GM12878 (cell line): ENCODE measurements at regions not wholly inside any gene's neighbourhood (a gene's known extent, or its start where the extent isn't known, plus 50 kb on each side); places are given as distances from the start of the nearest gene placed in this dataset.

Experiments
- ATAC-seq: fragments of 200-7000 bp; cut with Tn5 transposase; 3 replicates; pipeline ENCODE4 v1.9.1; 2020; ENCODE audit warnings: mild to moderate bottlenecking, moderate library complexity
- BruUV-seq: library from RNA; stranded (reverse); fragments of 400-500 nt; replicated peaks from 2 replicates; lab custom pipeline; 2021; lab: Mats Ljungman, UMichigan
- CTCF ChIA-PET: fragments of 300-600 bp; sonication (Branson Sonifier 250); formaldehyde crosslinking; extraction: SDS; loops from one replicate; lab custom pipeline; 2021; ENCODE audit warnings: inconsistent platforms; lab: Yijun Ruan, JAX
- POLR2A ChIA-PET: fragments of 350-600 bp; formaldehyde crosslinking; extraction: SDS; loops from one replicate; lab custom pipeline; 2021; ENCODE audit warnings: inconsistent platforms; lab: Charles Lee
- RAD21 ChIA-PET: fragments of 300-600 bp; sonication (Branson Sonifier 250); formaldehyde crosslinking; loops from one replicate; lab custom pipeline; 2023; ENCODE audit warnings: antibody characterized with exemption; ENCODE audit not compliant: unreplicated experiment; lab: Charles Lee
- SMC1A ChIA-PET: fragments of 300-600 bp; sonication (Branson Sonifier 250); formaldehyde crosslinking; loops from one replicate; lab custom pipeline; 2023; ENCODE audit not compliant: unreplicated experiment, uncharacterized antibody; lab: Charles Lee
- DNase-seq: peaks from one replicate; pipeline ENCODE4 v3.0.0-alpha.2; 2011; ENCODE audit warnings: low read depth, low spot score
- FAIRE-seq: peaks from 3 replicates; lab custom pipeline; 2011; peaks lifted over from hg19 to GRCh38; lab: Jason Lieb, UNC
- H2AFZ ChIP-seq: 2 replicates; pipeline ENCODE4 v1.6.0; 2011; ENCODE audit warnings: low read depth, low read length, control low read depth; ENCODE audit not compliant: control insufficient read depth
- H3K27ac ChIP-seq: 2 replicates; pipeline ENCODE4 v1.5.1; 2011; ENCODE audit warnings: control low read depth; ENCODE audit not compliant: control insufficient read depth, insufficient read depth
- H3K27me3 ChIP-seq, 2 experiments: replicated peaks in 1 of 2; 2 replicates each; pipeline versions ENCODE4 v1.6.0 to v1.6.1; 2011; ENCODE audit warnings: low read length in 1 of 2; ENCODE audit not compliant: control insufficient read depth in 2 of 2, insufficient read depth in 2 of 2
- H3K36me3 ChIP-seq, 2 experiments: 2 replicates each; pipeline ENCODE4 v1.5.1; 2011; ENCODE audit warnings: low read length in 1 of 2; ENCODE audit not compliant: control insufficient read depth in 2 of 2, insufficient read depth in 2 of 2
- H3K4me1 ChIP-seq: 2 replicates; pipeline ENCODE4 v1.6.1; 2011; ENCODE audit warnings: mild to moderate bottlenecking, low read length, moderate library complexity, mixed read lengths; ENCODE audit not compliant: control insufficient read depth, insufficient read depth
- H3K4me2 ChIP-seq: 2 replicates; pipeline ENCODE4 v1.6.0; 2011; ENCODE audit warnings: control low read depth; ENCODE audit not compliant: control insufficient read depth, insufficient read depth
- H3K4me3 ChIP-seq: fragments of 200-600 bp; sonication (generic); 2 replicates; pipeline ENCODE4 v1.5.1; 2016
- H3K79me2 ChIP-seq: 2 replicates; pipeline ENCODE4 v1.6.0; 2011; ENCODE audit warnings: low read length; ENCODE audit not compliant: control insufficient read depth, insufficient read depth
- H3K9ac ChIP-seq: 2 replicates; pipeline ENCODE4 v1.8.0; 2011; ENCODE audit warnings: low read length, control low read depth, mixed read lengths; ENCODE audit not compliant: control insufficient read depth, insufficient read depth
- H3K9me3 ChIP-seq: replicated peaks from 3 replicates; pipeline ENCODE4 v1.5.1; 2011; ENCODE audit warnings: mild to moderate bottlenecking, low read length; ENCODE audit not compliant: control insufficient read depth, insufficient read depth
- H4K20me1 ChIP-seq: 2 replicates; pipeline ENCODE4 v1.6.0; 2011; ENCODE audit not compliant: control insufficient read depth, insufficient read depth
- CHD4 ChIP-seq: fragments of 200-600 bp; sonication (generic); IDR thresholded peaks from 2 replicates; pipeline ENCODE4 v1.6.1; 2016; ENCODE audit warnings: mild to moderate bottlenecking
- EP300 ChIP-seq, 2 experiments: fragments of 150-350 bp in 1 of 2; IDR thresholded peaks; 2 replicates each; pipeline ENCODE4 v1.6.1; 2011 to 2012; ENCODE audit warnings: low read depth in 2 of 2, low read length in 2 of 2, borderline replicate concordance in 1 of 2, improper control_type of control experiment in 1 of 2, inconsistent platforms in 1 of 2; ENCODE audit not compliant: control insufficient read depth in 1 of 2
- ETV6 ChIP-seq, 2 experiments: fragments of 450-650 bp in 1 of 2; IDR thresholded peaks in 1 of 2; conservative IDR thresholded peaks in 1 of 2; 2 replicates each; pipeline ENCODE4 v1.6.1; 2014; ENCODE audit warnings: antibody characterized with exemption in 1 of 2, borderline replicate concordance in 1 of 2, low read depth in 1 of 2, mild to moderate bottlenecking in 1 of 2, moderate library complexity in 1 of 2
- LARP7 ChIP-seq: fragments of 450-650 bp; IDR thresholded peaks from 2 replicates; pipeline ENCODE4 v1.6.1; 2017; ENCODE audit warnings: mild to moderate bottlenecking
- MEF2A ChIP-seq: IDR thresholded peaks from 2 replicates; pipeline ENCODE4 v1.6.1; 2011; ENCODE audit warnings: low read depth, mild to moderate bottlenecking, low read length, moderate library complexity; ENCODE audit not compliant: insufficient read depth
- RCOR1 ChIP-seq: conservative IDR thresholded peaks from 2 replicates; pipeline ENCODE4 v1.6.1; 2012; ENCODE audit warnings: low read depth, low read length, improper control_type of control experiment
- SPI1 ChIP-seq: IDR thresholded peaks from 2 replicates; pipeline ENCODE4 v1.6.1; 2011; ENCODE audit warnings: low read depth, mild to moderate bottlenecking, low read length, moderate library complexity, borderline replicate concordance; ENCODE audit not compliant: insufficient read depth
- WRNIP1 ChIP-seq: IDR thresholded peaks from 2 replicates; pipeline ENCODE4 v1.6.1; 2011; ENCODE audit warnings: low read depth, low read length, improper control_type of control experiment, borderline replicate concordance
- YBX1 ChIP-seq: fragments of 450-650 bp; IDR thresholded peaks from 2 replicates; pipeline ENCODE4 v1.6.1; 2016; ENCODE audit warnings: antibody characterized with exemption
- WGBS: methylation state at CpG from one replicate; pipeline ENCODE4 v1.1.6; 2016; ENCODE audit warnings: low lambda C conversion rate; ENCODE audit not compliant: insufficient replicate concordance, insufficient coverage; ENCODE audit errors: missing lambda C conversion rate; 5-methylcytosine and 5-hydroxymethylcytosine counted together
- in situ Hi-C: fragments of 300-500 bp; cut with MboI; formaldehyde crosslinking; loops from 9 replicates; pipeline ENCODE4 v1.14.3; 2018; ENCODE audit warnings: mixed read lengths
- intact Hi-C: fragments of 100-400 bp; cut with micrococcal nuclease; formaldehyde crosslinking; loops from one replicate; pipeline ENCODE4 v1.14.2; 2022; ENCODE audit not compliant: unreplicated experiment
- TF ChIP-seq, protein P1 (sequence below): fragments of 450-650 bp; IDR thresholded peaks from 2 replicates; pipeline ENCODE4 v1.6.1; 2017; ENCODE audit warnings: mild to moderate bottlenecking, moderate library complexity

GRCh38 chr3:82791241-82791640 lies 1029.8 kb upstream of the GBE1 start:
- DNase-seq (no peak), ATAC-seq (no peak)
- no peaks in the 10 kb centered on the region for H3K9me3 ChIP-seq
- H2AFZ ChIP-seq, result no peak overlapping the region
- no peaks in the 10 kb centered on the region for H3K36me3 ChIP-seq
- intact Hi-C loops, result no loop called here
- no peaks in the 10 kb centered on the region for H3K27me3 ChIP-seq
- ChIA-PET RAD21 (no interaction called here), CTCF (no interaction called here)
- no peaks in the 10 kb centered on the region for H3K79me2 ChIP-seq
- no peaks in the 10 kb centered on the region for H3K4me1 ChIP-seq
- TF ChIP-seq LARP7 (no peak), ETV6 (conservative IDR thresholded peaks at IDR 0.05 in 1 of 2, IDR thresholded peaks at IDR 0.05 in 1 of 2; ENCODE audit: borderline replicate concordance in 1 of 2, low read depth in 1 of 2) (no peak)
- TF ChIP-seq, all 136 proteins: peak for 0
- H3K4me3 ChIP-seq, result no peak overlapping the region
- WGBS, result 40% methylated on average over 11 of the region's 11 CpGs
- no peak overlapping the region for H3K9ac ChIP-seq
- BruUV-seq, result no TSS peak
- H4K20me1 ChIP-seq, result no peaks in the 10 kb centered on the region
- H3K27ac ChIP-seq, result no peak overlapping the region
- H3K4me2 ChIP-seq, result no peak overlapping the region
- in situ Hi-C loops, result no loop called here
- FAIRE-seq, result no peak
- POLR2A ChIA-PET, result no interaction called here
- SMC1A ChIA-PET, result no interaction called here

- ChIA-PET CTCF (interaction anchor here (0.7 kb wide), 1 partner anchor 172 kb away, joined by 3 read pairs; no protein-coding TSS in a partner anchor), SMC1A (no interaction called here), RAD21 (no interaction called here), POLR2A (no interaction called here)
- intact Hi-C loops (no loop called here), in situ Hi-C loops (no loop called here)
- ATAC-seq (no peak), FAIRE-seq (no peak), DNase-seq (no peak)
- Histone ChIP-seq H3K27me3 (no peaks in the 10 kb centered on the region), H3K4me2 (no peak overlapping the region), H2AFZ (no peak overlapping the region), H3K79me2 (no peaks in the 10 kb centered on the region), H3K36me3 (no peaks in the 10 kb centered on the region), H4K20me1 (no peaks in the 10 kb centered on the region), H3K9me3 (no peaks in the 10 kb centered on the region), H3K4me1 (no peaks in the 10 kb centered on the region), H3K9ac (no peak overlapping the region), H3K27ac (no peak overlapping the region), H3K4me3 (no peak overlapping the region)
- BruUV-seq, result no TSS peak
- WGBS, result 8% methylated on average over 13 of the region's 13 CpGs
- TF ChIP-seq LARP7, result no peak
- TF ChIP-seq, protein P1, sequence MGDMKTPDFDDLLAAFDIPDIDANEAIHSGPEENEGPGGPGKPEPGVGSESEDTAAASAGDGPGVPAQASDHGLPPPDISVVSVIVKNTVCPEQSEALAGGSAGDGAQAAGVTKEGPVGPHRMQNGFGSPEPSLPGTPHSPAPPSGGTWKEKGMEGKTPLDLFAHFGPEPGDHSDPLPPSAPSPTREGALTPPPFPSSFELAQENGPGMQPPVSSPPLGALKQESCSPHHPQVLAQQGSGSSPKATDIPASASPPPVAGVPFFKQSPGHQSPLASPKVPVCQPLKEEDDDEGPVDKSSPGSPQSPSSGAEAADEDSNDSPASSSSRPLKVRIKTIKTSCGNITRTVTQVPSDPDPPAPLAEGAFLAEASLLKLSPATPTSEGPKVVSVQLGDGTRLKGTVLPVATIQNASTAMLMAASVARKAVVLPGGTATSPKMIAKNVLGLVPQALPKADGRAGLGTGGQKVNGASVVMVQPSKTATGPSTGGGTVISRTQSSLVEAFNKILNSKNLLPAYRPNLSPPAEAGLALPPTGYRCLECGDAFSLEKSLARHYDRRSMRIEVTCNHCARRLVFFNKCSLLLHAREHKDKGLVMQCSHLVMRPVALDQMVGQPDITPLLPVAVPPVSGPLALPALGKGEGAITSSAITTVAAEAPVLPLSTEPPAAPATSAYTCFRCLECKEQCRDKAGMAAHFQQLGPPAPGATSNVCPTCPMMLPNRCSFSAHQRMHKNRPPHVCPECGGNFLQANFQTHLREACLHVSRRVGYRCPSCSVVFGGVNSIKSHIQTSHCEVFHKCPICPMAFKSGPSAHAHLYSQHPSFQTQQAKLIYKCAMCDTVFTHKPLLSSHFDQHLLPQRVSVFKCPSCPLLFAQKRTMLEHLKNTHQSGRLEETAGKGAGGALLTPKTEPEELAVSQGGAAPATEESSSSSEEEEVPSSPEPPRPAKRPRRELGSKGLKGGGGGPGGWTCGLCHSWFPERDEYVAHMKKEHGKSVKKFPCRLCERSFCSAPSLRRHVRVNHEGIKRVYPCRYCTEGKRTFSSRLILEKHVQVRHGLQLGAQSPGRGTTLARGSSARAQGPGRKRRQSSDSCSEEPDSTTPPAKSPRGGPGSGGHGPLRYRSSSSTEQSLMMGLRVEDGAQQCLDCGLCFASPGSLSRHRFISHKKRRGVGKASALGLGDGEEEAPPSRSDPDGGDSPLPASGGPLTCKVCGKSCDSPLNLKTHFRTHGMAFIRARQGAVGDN, result no peak
- no peak for TF ChIP-seq MEF2A
- TF ChIP-seq SPI1, result no peak
- no peak for TF ChIP-seq CHD4
- TF ChIP-seq WRNIP1, result no peak
- no peak for TF ChIP-seq YBX1
- TF ChIP-seq EP300 (IDR thresholded peaks at IDR 0.05; ENCODE audit: borderline replicate concordance in 1 of 2, control insufficient read depth in 1 of 2, low read depth in 2 of 2, low read length in 2 of 2), result no peak
- TF ChIP-seq RCOR1, result no peak
Observed at GRCh38 chr3:82790307-82791097, 1029.1 kb upstream of the GBE1 start.
